ENCODE measurements at regions not wholly inside any gene's neighbourhood (a gene's known extent, or its start where the extent isn't known, plus 50 kb on each side); places are given as distances from the start of the nearest gene placed in this dataset.
"Not testable (repeated sequence)": the region's sequence is repeated elsewhere in the genome, so short reads cannot be mapped to it uniquely, and the experiment has no call there.

GRCh38 chr14:71358932-71359421 lies 451.7 kb downstream of the PCNX1 start:
- H3K9me3 ChIP-seq (replicated peaks; ENCODE audit: control insufficient read depth, insufficient read depth, low read length); H3K4me1 ChIP-seq (ENCODE audit: control insufficient read depth, extremely low read depth, insufficient read depth, low read length); H3K27ac ChIP-seq (ENCODE audit: insufficient read depth, low read depth, low read length); H3K9ac ChIP-seq (replicated peaks; ENCODE audit: extremely low read depth, insufficient read depth, low read length); H2AFZ ChIP-seq (ENCODE audit: low read depth, low read length); BruUV-seq (replicated peaks); dilution Hi-C loops (cut with MboI; ENCODE audit: extremely low pct_ligation_motif_present, low sequenced_read_pairs); H3K79me2 ChIP-seq (ENCODE audit: control insufficient read depth, insufficient read depth, low read length); H3K4me2 ChIP-seq (ENCODE audit: insufficient read depth, low read length); intact Hi-C loops (cut with micrococcal nuclease); H3K27me3 ChIP-seq (ENCODE audit: control insufficient read depth in 2 of 2, insufficient read depth in 2 of 2, low read length in 2 of 2); H3K4me3 ChIP-seq (replicated peaks in 1 of 3; ENCODE audit: insufficient read depth in 1 of 3, low read depth in 1 of 3, low read length in 3 of 3); H3K9me1 ChIP-seq (replicated peaks; ENCODE audit: control insufficient read depth, extremely low read depth, insufficient read depth, low read length); DNase-seq (ENCODE audit: low read depth, low spot score); H4K20me1 ChIP-seq (replicated peaks; ENCODE audit: control insufficient read depth, extremely low read depth, insufficient read depth, low read length); FAIRE-seq; H3K36me3 ChIP-seq (ENCODE audit: control insufficient read depth in 2 of 2, extremely low read depth in 1 of 2, insufficient read depth in 2 of 2, low read length in 2 of 2); POLR2A ChIA-PET: not testable (repeated sequence)
- CTCF ChIA-PET = interaction anchor here (0.6 kb wide), 1 partner anchor 1637 kb away, joined by 3 read pairs; no protein-coding TSS in a partner anchor

- no TSS peak for BruUV-seq (replicated peaks)
- no peak overlapping the region for H3K9ac ChIP-seq (replicated peaks; ENCODE audit: extremely low read depth, insufficient read depth, low read length)
- CTCF ChIA-PET = no interaction called here
- no peak for FAIRE-seq
- no peaks in the 10 kb centered on the region for H4K20me1 ChIP-seq (replicated peaks; ENCODE audit: control insufficient read depth, extremely low read depth, insufficient read depth, low read length)
- no peaks in the 10 kb centered on the region for H3K9me3 ChIP-seq (replicated peaks; ENCODE audit: control insufficient read depth, insufficient read depth, low read length)
- POLR2A ChIA-PET = no interaction called here
- no peak overlapping the region for H2AFZ ChIP-seq (ENCODE audit: low read depth, low read length)
- H3K79me2 ChIP-seq (ENCODE audit: control insufficient read depth, insufficient read depth, low read length) = no peaks in the 10 kb centered on the region
- H3K4me1 ChIP-seq (ENCODE audit: control insufficient read depth, extremely low read depth, insufficient read depth, low read length) = peaks cover 4% of the 10 kb centered on the region
- no peak for TF ChIP-seq EZH2 (IDR thresholded peaks at IDR 0.05; ENCODE audit: borderline replicate concordance, low read depth, low read length, severe bottlenecking)
- no peak for TF ChIP-seq POLR2A (IDR thresholded peaks at IDR 0.05; ENCODE audit: low read depth, low read length)
- dilution Hi-C loops (cut with MboI; ENCODE audit: extremely low pct_ligation_motif_present, low sequenced_read_pairs) = no loop called here
- DNase-seq (ENCODE audit: low read depth, low spot score) = no peak
- intact Hi-C loops (cut with micrococcal nuclease) = no loop called here
- H3K4me2 ChIP-seq (ENCODE audit: insufficient read depth, low read length) = no peak overlapping the region
- H3K27me3 ChIP-seq (ENCODE audit: control insufficient read depth in 2 of 2, insufficient read depth in 2 of 2, low read length in 2 of 2) = no peaks in the 10 kb centered on the region
- no peaks in the 10 kb centered on the region for H3K9me1 ChIP-seq (replicated peaks; ENCODE audit: control insufficient read depth, extremely low read depth, insufficient read depth, low read length)
- no peak overlapping the region for H3K27ac ChIP-seq (ENCODE audit: insufficient read depth, low read depth, low read length)
- H3K4me3 ChIP-seq (replicated peaks in 1 of 3; ENCODE audit: insufficient read depth in 1 of 3, low read depth in 1 of 3, low read length in 3 of 3) = no peak overlapping the region
- no peaks in the 10 kb centered on the region for H3K36me3 ChIP-seq (ENCODE audit: control insufficient read depth in 2 of 2, extremely low read depth in 1 of 2, insufficient read depth in 2 of 2, low read length in 2 of 2)
Observed at GRCh38 chr14:71359823-71360222, 452.6 kb downstream of the PCNX1 start.
